Glutamatergic neuron (in vitro differentiated cells): ENCODE measurements at regions not wholly inside any gene's neighbourhood (a gene's known extent, or its start where the extent isn't known, plus 50 kb on each side); places are given as distances from the start of the nearest gene placed in this dataset.

Source experiments
- DNase-seq: peaks from one replicate; pipeline ENCODE4 v3.0.0; 2022
- H3K27ac Mint-ChIP-seq: one replicate; pipeline ENCODE4 v1.8.0; 2020; ENCODE audit warnings: mild to moderate bottlenecking, mixed read lengths, inconsistent platforms; ENCODE audit not compliant: unreplicated experiment
- H3K27me3 Mint-ChIP-seq: one replicate; pipeline ENCODE4 v1.8.0; 2020; ENCODE audit warnings: mild to moderate bottlenecking, moderate library complexity, mixed read lengths, inconsistent platforms; ENCODE audit not compliant: unreplicated experiment
- H3K36me3 Mint-ChIP-seq: one replicate; pipeline ENCODE4 v1.8.0; 2020; ENCODE audit warnings: mild to moderate bottlenecking, mixed read lengths, inconsistent platforms; ENCODE audit not compliant: unreplicated experiment
- H3K4me1 Mint-ChIP-seq: one replicate; pipeline ENCODE4 v1.8.0; 2020; ENCODE audit warnings: mild to moderate bottlenecking, low read depth, mixed read lengths, inconsistent platforms; ENCODE audit not compliant: unreplicated experiment
- H3K4me3 Mint-ChIP-seq: one replicate; pipeline ENCODE4 v1.8.0; 2020; ENCODE audit warnings: mild to moderate bottlenecking, mixed read lengths, inconsistent platforms; ENCODE audit not compliant: unreplicated experiment
- H3K9me3 Mint-ChIP-seq: one replicate; pipeline ENCODE4 v1.8.0; 2020; ENCODE audit warnings: mild to moderate bottlenecking, moderate library complexity, mixed read lengths, inconsistent platforms; ENCODE audit not compliant: unreplicated experiment
- CTCF ChIP-seq: fragments of 200-600 bp; sonication (generic); IDR thresholded peaks from one replicate; pipeline ENCODE4 v1.5.0; 2021; ENCODE audit not compliant: partially characterized antibody, unreplicated experiment

- no peak for DNase-seq
- Mint-ChIP-seq H3K27me3 (peaks cover 1% of the 10 kb centered on the region), H3K4me3 (no peak overlapping the region), H3K4me1 (peaks cover 1% of the 10 kb centered on the region), H3K36me3 (peaks cover 5% of the 10 kb centered on the region), H3K27ac (no peak overlapping the region), H3K9me3 (peaks cover 2% of the 10 kb centered on the region)
- no peak for TF ChIP-seq CTCF
Measured at GRCh38 chr17:77585142-77585860, 373.2 kb upstream of the TNRC6C start.

- no peak for TF ChIP-seq CTCF
- no peaks in the 10 kb centered on the region for H3K27me3 Mint-ChIP-seq
Measured at GRCh38 chr17:77590951-77591735, 367.4 kb upstream of the TNRC6C start.

GRCh38 chr17:77592106-77592865 lies 366.2 kb upstream of the TNRC6C start:
- Mint-ChIP-seq H3K9me3 (peaks cover 1% of the 10 kb centered on the region), H3K36me3 (no peaks in the 10 kb centered on the region), H3K4me1 (no peaks in the 10 kb centered on the region), H3K4me3 (no peak overlapping the region), H3K27ac (no peak overlapping the region), H3K27me3 (no peaks in the 10 kb centered on the region)
- TF ChIP-seq CTCF: no peak
- no peak for DNase-seq

More at GRCh38 chr17:77590951-77591735, 367.4 kb upstream of the TNRC6C start:
- H3K4me3 Mint-ChIP-seq: no peak overlapping the region
- H3K4me1 Mint-ChIP-seq: no peaks in the 10 kb centered on the region
- no peak overlapping the region for H3K27ac Mint-ChIP-seq
- DNase-seq: no peak
- H3K9me3 Mint-ChIP-seq: peaks cover 1% of the 10 kb centered on the region
- H3K36me3 Mint-ChIP-seq: peaks cover 5% of the 10 kb centered on the region

GRCh38 chr17:77593081-77593480 lies 365.4 kb upstream of the TNRC6C start:
- no peak for DNase-seq
- H3K9me3 Mint-ChIP-seq: peaks cover 1% of the 10 kb centered on the region
- H3K4me1 Mint-ChIP-seq: peaks cover 4% of the 10 kb centered on the region
- H3K27me3 Mint-ChIP-seq: peaks cover under 1% of the 10 kb centered on the region
- no peaks in the 10 kb centered on the region for H3K36me3 Mint-ChIP-seq
- no peak overlapping the region for H3K27ac Mint-ChIP-seq
- TF ChIP-seq CTCF: no peak
- H3K4me3 Mint-ChIP-seq: no peak overlapping the region
